AG09319 (cell line): ENCODE measurements at regions not wholly inside any gene's neighbourhood (a gene's known extent, or its start where the extent isn't known, plus 50 kb on each side); places are given as distances from the start of the nearest gene placed in this dataset.

ENCODE experiments used
- DNase-seq: peaks from one replicate; pipeline ENCODE4 v3.0.0-alpha.2; 2010; ENCODE audit warnings: low read depth; ENCODE audit errors: extremely low read depth
- TF ChIP-seq, protein P1 (sequence below): IDR thresholded peaks from 2 replicates; pipeline ENCODE4 v1.5.1; 2011; ENCODE audit warnings: low read depth, mild to moderate bottlenecking, inconsistent platforms, low read length, moderate library complexity

DNA sequence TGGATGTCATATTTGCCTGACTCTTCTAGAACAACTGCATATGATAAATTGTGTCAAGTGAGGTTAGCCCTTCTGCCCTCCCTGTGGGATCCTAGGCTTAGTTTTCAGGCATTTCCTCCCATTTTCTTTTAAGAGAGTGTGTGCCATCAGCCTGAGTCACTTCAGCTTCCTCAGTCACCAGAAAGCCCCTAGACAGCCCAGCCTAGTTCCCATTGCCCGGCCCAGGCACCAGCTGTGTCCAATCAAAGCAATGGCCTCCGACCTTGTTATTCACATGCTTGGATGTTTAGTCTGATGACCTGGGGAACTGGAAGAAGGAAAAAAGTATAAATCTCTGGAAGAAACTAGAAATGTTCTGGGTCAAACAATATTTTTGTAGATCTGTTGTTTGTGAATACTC lies 221.9 kb upstream of the LRIG1 start:
- DNase-seq, result peak; percentile 34
- TF ChIP-seq, protein P1, sequence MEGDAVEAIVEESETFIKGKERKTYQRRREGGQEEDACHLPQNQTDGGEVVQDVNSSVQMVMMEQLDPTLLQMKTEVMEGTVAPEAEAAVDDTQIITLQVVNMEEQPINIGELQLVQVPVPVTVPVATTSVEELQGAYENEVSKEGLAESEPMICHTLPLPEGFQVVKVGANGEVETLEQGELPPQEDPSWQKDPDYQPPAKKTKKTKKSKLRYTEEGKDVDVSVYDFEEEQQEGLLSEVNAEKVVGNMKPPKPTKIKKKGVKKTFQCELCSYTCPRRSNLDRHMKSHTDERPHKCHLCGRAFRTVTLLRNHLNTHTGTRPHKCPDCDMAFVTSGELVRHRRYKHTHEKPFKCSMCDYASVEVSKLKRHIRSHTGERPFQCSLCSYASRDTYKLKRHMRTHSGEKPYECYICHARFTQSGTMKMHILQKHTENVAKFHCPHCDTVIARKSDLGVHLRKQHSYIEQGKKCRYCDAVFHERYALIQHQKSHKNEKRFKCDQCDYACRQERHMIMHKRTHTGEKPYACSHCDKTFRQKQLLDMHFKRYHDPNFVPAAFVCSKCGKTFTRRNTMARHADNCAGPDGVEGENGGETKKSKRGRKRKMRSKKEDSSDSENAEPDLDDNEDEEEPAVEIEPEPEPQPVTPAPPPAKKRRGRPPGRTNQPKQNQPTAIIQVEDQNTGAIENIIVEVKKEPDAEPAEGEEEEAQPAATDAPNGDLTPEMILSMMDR, result no peak

DNA sequence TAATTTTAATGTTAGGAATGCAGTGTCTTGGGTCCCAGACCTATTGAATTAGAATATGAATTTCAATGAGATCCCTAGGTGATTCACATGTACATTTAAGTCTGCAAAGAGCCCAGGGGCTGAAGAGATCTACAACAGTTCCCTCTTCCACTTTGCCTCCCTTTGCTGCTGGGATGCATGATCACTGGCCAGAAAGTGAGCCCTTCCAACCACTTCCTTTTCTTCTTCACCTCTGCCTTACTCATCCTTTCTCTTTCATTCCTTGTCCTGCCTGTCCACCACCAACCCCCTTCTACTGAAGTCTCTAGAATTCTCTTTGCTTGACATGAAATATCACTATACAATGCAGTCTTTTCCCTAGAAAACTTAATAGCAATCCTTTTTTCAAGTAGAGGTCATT lies 222.4 kb upstream of the LRIG1 start:
- DNase-seq, result no peak
- TF ChIP-seq, protein P1, result no peak

DNA sequence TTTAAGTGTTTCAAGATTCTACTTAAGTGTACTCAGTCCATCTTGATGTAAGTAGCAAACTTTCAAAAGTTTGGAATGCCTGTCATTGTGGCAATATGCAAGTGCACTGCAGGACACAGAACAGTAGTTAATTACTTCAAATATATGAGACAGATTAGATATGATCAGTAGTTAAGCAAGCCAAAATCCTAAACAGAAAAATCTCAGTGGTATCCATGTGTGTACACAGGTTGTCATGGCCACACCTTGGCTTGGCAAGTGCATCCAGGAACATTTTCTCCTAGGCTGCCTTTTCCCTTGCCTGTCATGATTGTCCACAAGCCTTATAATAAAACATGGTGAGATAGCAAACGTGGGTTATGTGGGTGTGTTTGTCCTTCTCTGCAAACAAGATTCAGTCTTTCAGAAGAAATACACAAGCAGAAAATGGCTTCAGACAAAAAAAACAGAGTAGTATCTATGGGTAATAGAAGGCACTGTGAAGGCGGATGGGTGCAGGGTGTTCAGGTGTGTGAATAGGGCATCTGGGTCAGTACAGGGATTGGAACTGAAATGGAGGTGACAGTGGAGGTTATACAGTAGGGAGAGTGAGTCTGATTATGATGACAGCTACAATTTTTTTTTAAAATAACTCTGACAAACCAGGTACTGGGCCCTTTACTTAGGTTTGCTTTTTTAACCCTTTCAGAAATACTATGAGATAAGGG lies 229.0 kb upstream of the LRIG1 start:
- TF ChIP-seq, protein P1, result no peak
- no peak for DNase-seq

DNA sequence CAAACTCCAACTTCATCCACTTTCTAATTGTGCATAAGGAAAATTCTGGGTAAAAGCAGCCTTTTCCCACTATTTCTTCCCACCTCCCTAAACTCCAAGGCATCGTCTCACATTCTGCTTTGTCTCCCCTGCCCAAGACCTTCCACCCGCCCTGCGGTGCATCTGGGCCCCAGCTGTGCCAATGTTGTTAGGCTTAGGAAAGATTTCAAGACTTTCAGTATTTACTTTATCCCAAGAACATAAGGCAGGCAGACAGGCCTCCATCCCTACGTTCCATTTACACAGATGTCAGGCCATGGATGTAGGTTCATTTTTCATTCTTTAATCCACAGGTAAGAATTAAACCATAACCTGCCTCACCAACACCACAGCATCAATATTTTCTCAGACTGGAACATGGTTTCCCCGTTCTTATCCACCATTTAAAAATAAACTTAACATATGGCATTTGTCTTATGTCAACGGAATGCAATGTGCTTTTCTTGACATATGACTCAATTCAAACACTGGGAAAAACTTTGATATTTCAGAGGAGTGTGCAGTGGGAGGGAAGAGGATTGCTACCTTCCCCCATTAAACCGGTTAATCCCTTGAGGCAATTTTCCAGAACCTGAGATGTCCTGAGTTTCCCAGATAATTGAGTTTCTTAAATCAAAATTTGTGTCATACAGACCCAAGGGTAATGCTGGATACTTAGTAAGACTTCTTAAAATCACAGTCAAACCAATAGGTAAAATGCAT lies 238.0 kb upstream of the LRIG1 start:
- DNase-seq, result no peak
- TF ChIP-seq, protein P1, result no peak

DNA sequence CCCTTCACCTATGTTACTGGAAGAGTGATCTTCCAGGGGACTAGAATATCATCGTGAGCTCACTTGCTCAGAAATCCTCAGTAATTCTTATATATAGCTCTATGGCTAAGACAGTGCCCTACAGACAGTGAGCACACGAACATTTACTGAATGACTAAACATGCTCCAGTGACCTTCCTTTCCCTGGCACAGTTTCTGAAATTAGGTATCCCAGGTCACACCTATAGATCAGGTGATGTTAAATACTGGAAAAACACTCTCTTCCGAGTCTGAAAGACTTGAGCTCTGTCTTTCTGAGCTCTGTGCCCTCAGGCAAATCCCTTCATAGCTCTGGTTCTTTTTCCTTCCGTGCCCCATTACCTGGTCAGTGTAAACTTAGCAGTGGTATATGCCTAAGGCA lies 239.4 kb upstream of the LRIG1 start:
- TF ChIP-seq, protein P1, result no peak
- DNase-seq, result no peak

DNA sequence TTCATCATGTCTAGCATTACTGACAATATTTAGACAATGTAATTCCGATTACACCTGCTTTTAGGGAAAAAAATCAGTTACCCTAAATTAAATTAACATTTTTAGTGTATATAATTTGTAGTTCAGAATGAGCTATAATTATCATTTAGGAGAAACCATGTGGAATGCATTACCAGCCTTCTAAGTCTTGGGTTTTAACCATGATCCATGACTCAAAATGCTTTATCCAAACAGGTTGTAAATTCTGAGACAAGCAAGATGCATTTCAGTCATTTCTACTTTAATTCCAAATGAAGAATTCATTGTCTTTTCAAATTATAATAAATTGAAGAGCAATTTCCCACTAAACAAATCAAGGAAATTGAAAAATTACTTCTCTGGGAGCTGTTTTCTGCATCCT lies 243.7 kb upstream of the LRIG1 start:
- TF ChIP-seq, protein P1, result no peak
- no peak for DNase-seq

DNA sequence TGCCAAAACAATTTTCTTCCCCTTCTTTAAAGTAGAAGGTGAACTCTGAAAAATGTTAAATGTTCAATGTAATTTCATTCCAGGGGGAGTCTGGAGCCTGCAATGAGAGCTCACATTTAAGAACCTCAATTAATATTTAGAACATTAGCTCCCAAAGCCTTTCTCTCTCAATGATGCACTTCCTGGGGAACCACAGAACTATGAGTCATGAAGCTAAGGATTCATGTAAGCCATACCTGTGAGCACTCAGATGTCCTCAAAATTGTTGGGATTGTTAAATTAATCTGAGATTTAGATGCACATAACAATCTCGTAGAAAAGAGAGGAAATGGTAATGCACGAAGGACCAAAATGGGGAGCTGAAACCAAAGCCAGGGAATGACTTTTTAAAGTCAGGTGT lies 244.2 kb upstream of the LRIG1 start:
- TF ChIP-seq, protein P1, result no peak
- no peak for DNase-seq
